ENCODE measurements at regions not wholly inside any gene's neighbourhood (a gene's known extent, or its start where the extent isn't known, plus 50 kb on each side); places are given as distances from the start of the nearest gene placed in this dataset.

DNA sequence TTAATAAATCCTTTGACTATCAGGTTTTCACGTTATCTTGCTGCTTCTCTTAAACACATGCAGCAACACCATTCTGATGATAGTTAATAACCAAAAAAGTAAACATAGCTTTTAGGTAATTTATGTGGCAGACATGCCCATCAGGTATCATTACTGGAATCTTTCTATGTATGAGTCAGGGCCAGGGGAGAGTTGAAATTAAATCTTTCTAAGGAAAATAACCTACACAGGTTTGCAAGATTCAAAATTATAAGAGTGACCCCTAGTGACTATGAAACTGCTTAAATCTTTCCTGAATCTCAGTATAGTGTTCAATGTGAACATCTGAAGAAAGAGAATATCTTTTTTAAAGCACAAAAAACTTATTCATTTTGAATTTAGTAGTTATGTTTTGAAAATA lies 666.6 kb downstream of the CDH11 start:
- no peaks in the 10 kb centered on the region for H3K36me3 Mint-ChIP-seq
- no peaks in the 10 kb centered on the region for H3K4me1 Mint-ChIP-seq (ENCODE audit: low read depth)
- no peak for DNase-seq
- no peaks in the 10 kb centered on the region for H3K27me3 Mint-ChIP-seq
- ChIA-PET POLR2A (no interaction called here), CTCF (no interaction called here)
- H3K4me3 Mint-ChIP-seq = no peak overlapping the region
- no peak overlapping the region for H3K27ac Mint-ChIP-seq
- intact Hi-C loops (cut with micrococcal nuclease) = no loop called here
- H3K9me3 Mint-ChIP-seq = peaks cover 42% of the 10 kb centered on the region

GRCh38 chr16:64453646-64454045 lies 668.2 kb downstream of the CDH11 start:
- no peak overlapping the region for H3K27ac Mint-ChIP-seq
- H3K4me3 Mint-ChIP-seq = no peak overlapping the region
- no peaks in the 10 kb centered on the region for H3K4me1 Mint-ChIP-seq (ENCODE audit: low read depth)
- DNase-seq = no peak
- POLR2A ChIA-PET = no interaction called here
- CTCF ChIA-PET = no interaction called here
- no peaks in the 10 kb centered on the region for H3K36me3 Mint-ChIP-seq
- no peaks in the 10 kb centered on the region for H3K27me3 Mint-ChIP-seq
- intact Hi-C loops (cut with micrococcal nuclease) = no loop called here
- H3K9me3 Mint-ChIP-seq = peaks cover 35% of the 10 kb centered on the region

DNA sequence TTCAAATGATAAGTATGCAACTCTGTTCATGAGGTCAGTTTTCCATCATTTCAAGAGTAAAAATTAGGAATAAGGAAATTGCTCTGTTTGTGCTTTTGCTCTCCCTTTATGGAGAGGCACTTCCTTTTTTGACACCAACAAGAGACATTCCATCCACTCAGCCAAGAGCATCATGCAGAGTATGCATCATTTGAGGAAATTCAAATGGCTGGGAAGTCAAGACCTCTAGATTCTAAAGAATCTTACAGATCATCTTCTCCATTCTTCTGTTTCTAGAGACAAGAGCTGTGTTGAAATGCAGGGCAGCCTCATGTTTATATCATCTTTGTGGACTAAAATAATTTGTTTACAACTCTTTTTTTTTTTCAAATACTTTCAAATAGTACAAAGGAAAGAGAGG lies 669.4 kb downstream of the CDH11 start:
- Mint-ChIP-seq H3K4me1 (ENCODE audit: low read depth) (no peaks in the 10 kb centered on the region), H3K4me3 (no peak overlapping the region), H3K27me3 (no peaks in the 10 kb centered on the region), H3K9me3 (peaks cover 38% of the 10 kb centered on the region), H3K36me3 (no peaks in the 10 kb centered on the region), H3K27ac (no peak overlapping the region)
- ChIA-PET POLR2A (no interaction called here), CTCF (no interaction called here)
- intact Hi-C loops (cut with micrococcal nuclease) = no loop called here
- DNase-seq = no peak

- Mint-ChIP-seq H3K27ac (no peak overlapping the region), H3K4me3 (no peak overlapping the region), H3K27me3 (no peaks in the 10 kb centered on the region), H3K36me3 (no peaks in the 10 kb centered on the region), H3K4me1 (ENCODE audit: low read depth) (no peaks in the 10 kb centered on the region), H3K9me3 (peaks cover 45% of the 10 kb centered on the region)
- DNase-seq = no peak
- ChIA-PET POLR2A (no interaction called here), CTCF (no interaction called here)
- intact Hi-C loops (cut with micrococcal nuclease) = no loop called here
Measured at GRCh38 chr16:64450177-64450576, 671.7 kb downstream of the CDH11 start.

DNA sequence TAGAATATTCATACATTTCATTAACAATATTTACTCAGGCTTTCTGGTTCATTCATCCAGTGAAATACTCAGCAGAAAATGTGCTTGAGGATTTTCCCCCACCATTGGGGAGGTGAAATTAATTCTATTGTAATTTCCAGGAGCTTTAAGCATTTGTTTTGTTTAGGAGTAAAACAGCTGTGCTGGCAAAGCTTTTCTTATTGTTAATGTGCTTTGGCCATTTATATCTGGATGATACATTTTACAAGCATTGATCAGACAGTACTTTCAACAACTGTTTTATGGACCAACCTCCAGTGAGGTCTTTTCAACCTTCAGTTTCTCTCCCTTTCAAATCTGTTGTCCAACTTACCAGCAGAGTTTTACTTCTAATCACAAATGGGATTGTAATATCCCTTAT lies 672.4 kb downstream of the CDH11 start:
- intact Hi-C loops (cut with micrococcal nuclease) = no loop called here
- CTCF ChIA-PET = no interaction called here
- POLR2A ChIA-PET = no interaction called here

GRCh38 chr16:64445649-64446048 lies 676.2 kb downstream of the CDH11 start:
- DNase-seq = no peak
- peaks cover 37% of the 10 kb centered on the region for H3K9me3 Mint-ChIP-seq
- no peaks in the 10 kb centered on the region for H3K4me1 Mint-ChIP-seq (ENCODE audit: low read depth)
- ChIA-PET POLR2A (no interaction called here), CTCF (no interaction called here)
- H3K27me3 Mint-ChIP-seq = no peaks in the 10 kb centered on the region
- no peaks in the 10 kb centered on the region for H3K36me3 Mint-ChIP-seq
- H3K4me3 Mint-ChIP-seq = no peak overlapping the region
- no peak overlapping the region for H3K27ac Mint-ChIP-seq
- intact Hi-C loops (cut with micrococcal nuclease) = no loop called here

More for the DNA sequence above, 672.4 kb downstream of the CDH11 start:
- no peaks in the 10 kb centered on the region for H3K4me1 Mint-ChIP-seq (ENCODE audit: low read depth)
- H3K27ac Mint-ChIP-seq = no peak overlapping the region
- H3K9me3 Mint-ChIP-seq = peaks cover 44% of the 10 kb centered on the region
- no peak overlapping the region for H3K4me3 Mint-ChIP-seq
- H3K27me3 Mint-ChIP-seq = no peaks in the 10 kb centered on the region
- H3K36me3 Mint-ChIP-seq = no peaks in the 10 kb centered on the region
- DNase-seq = no peak

- ChIA-PET POLR2A (no interaction called here), CTCF (no interaction called here)
- Mint-ChIP-seq H3K4me1 (ENCODE audit: low read depth) (no peaks in the 10 kb centered on the region), H3K4me3 (no peak overlapping the region), H3K27me3 (no peaks in the 10 kb centered on the region), H3K36me3 (no peaks in the 10 kb centered on the region), H3K27ac (no peak overlapping the region), H3K9me3 (peaks cover 34% of the 10 kb centered on the region)
- no peak for DNase-seq
- intact Hi-C loops (cut with micrococcal nuclease) = no loop called here
Measured at GRCh38 chr16:64445245-64445644, 676.6 kb downstream of the CDH11 start.

- intact Hi-C loops (cut with micrococcal nuclease) = no loop called here
- Mint-ChIP-seq H3K4me3 (no peak overlapping the region), H3K4me1 (ENCODE audit: low read depth) (no peaks in the 10 kb centered on the region), H3K36me3 (no peaks in the 10 kb centered on the region), H3K27me3 (no peaks in the 10 kb centered on the region), H3K27ac (no peak overlapping the region), H3K9me3 (peaks cover 28% of the 10 kb centered on the region)
- no peak for DNase-seq
- CTCF ChIA-PET = no interaction called here
- POLR2A ChIA-PET = no interaction called here
Measured at GRCh38 chr16:64440421-64440831, 681.4 kb downstream of the CDH11 start.

DNA sequence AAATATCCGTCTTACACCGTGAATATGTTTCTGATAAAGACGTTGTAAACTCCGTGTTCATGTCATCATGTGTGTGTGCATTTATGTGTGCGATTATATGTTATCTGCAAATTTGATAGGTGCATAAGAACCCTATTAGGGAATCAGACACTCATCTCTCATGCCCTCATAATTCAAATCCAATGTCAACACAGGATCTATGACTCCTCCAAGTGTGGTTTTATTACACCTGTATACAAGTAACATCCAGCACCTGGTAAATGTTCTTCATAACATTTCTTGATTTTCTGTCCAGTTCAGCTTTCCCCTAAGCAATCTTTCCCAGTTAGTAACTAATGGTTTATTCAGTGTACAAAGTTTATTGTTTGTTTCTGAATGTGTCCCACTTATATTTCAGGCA lies 681.9 kb downstream of the CDH11 start:
- intact Hi-C loops (cut with micrococcal nuclease) = no loop called here
- DNase-seq = no peak
- no peaks in the 10 kb centered on the region for H3K36me3 Mint-ChIP-seq
- H3K27me3 Mint-ChIP-seq = no peaks in the 10 kb centered on the region
- H3K4me3 Mint-ChIP-seq = no peak overlapping the region
- CTCF ChIA-PET = no interaction called here
- POLR2A ChIA-PET = no interaction called here
- H3K9me3 Mint-ChIP-seq = peaks cover 30% of the 10 kb centered on the region
- no peaks in the 10 kb centered on the region for H3K4me1 Mint-ChIP-seq (ENCODE audit: low read depth)
- H3K27ac Mint-ChIP-seq = no peak overlapping the region

GRCh38 chr16:64437706-64438324 lies 684.0 kb downstream of the CDH11 start:
- Mint-ChIP-seq H3K36me3 (no peaks in the 10 kb centered on the region), H3K9me3 (peaks cover 40% of the 10 kb centered on the region), H3K4me1 (ENCODE audit: low read depth) (no peaks in the 10 kb centered on the region), H3K4me3 (no peak overlapping the region), H3K27me3 (no peaks in the 10 kb centered on the region), H3K27ac (no peak overlapping the region)
- POLR2A ChIA-PET = no interaction called here
- CTCF ChIA-PET = no interaction called here
- DNase-seq = no peak
- intact Hi-C loops (cut with micrococcal nuclease) = no loop called here

- ChIA-PET CTCF (no interaction called here), POLR2A (no interaction called here)
- Mint-ChIP-seq H3K9me3 (peaks cover 42% of the 10 kb centered on the region), H3K4me1 (ENCODE audit: low read depth) (no peaks in the 10 kb centered on the region), H3K4me3 (no peak overlapping the region), H3K36me3 (no peaks in the 10 kb centered on the region), H3K27ac (no peak overlapping the region), H3K27me3 (no peaks in the 10 kb centered on the region)
- no peak for DNase-seq
- intact Hi-C loops (cut with micrococcal nuclease) = no loop called here
Measured at GRCh38 chr16:64434526-64435069, 687.3 kb downstream of the CDH11 start.

GRCh38 chr16:64428463-64429113 lies 693.3 kb downstream of the CDH11 start:
- Mint-ChIP-seq H3K9me3 (peaks cover 40% of the 10 kb centered on the region), H3K4me3 (no peak overlapping the region), H3K4me1 (ENCODE audit: low read depth) (no peaks in the 10 kb centered on the region), H3K36me3 (no peaks in the 10 kb centered on the region), H3K27me3 (no peaks in the 10 kb centered on the region), H3K27ac (no peak overlapping the region)
- no peak for DNase-seq
- CTCF ChIA-PET = interaction anchor here (0.6 kb wide), 1 partner anchor 20 kb away, joined by 3 read pairs; no protein-coding TSS in a partner anchor
- POLR2A ChIA-PET = no interaction called here
- intact Hi-C loops (cut with micrococcal nuclease) = no loop called here

DNA sequence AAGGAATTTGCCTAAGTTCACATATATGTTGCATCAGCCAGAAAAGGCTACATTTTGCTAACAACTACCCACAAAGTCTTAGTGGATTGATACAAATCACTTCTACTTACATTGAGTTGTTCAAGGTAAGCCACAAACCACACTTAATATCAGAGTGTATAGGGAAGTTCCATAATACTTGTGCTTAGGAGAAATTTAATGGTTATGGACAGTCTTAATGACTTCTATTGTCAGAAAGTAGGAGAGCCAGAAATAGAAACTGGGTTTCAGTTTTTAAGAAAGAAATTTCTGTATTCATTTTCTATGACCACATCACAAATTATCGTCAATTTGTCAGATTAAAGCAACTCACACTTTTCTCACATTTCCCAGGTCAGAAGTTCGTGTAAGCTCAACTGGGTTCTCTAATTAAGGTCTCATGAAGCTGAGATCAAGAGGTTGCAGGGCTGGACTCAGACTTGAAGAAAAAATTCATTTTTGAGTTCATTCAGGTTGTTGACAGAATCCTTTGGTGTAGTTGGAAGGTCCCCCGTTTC lies 695.7 kb downstream of the CDH11 start:
- no peak overlapping the region for H3K27ac Mint-ChIP-seq
- peaks cover 35% of the 10 kb centered on the region for H3K9me3 Mint-ChIP-seq
- DNase-seq = no peak
- no peak overlapping the region for H3K4me3 Mint-ChIP-seq
- ChIA-PET POLR2A (no interaction called here), CTCF (no interaction called here)
- no peaks in the 10 kb centered on the region for H3K4me1 Mint-ChIP-seq (ENCODE audit: low read depth)
- H3K36me3 Mint-ChIP-seq = no peaks in the 10 kb centered on the region
- no peaks in the 10 kb centered on the region for H3K27me3 Mint-ChIP-seq
- intact Hi-C loops (cut with micrococcal nuclease) = no loop called here
